Keratinocyte (primary cell): ENCODE measurements at regions not wholly inside any gene's neighbourhood (a gene's known extent, or its start where the extent isn't known, plus 50 kb on each side); places are given as distances from the start of the nearest gene placed in this dataset.

Experiments used
- DNase-seq: peaks from one replicate; pipeline ENCODE4 v3.0.0-alpha.2; 2011; ENCODE audit warnings: low read depth, missing footprints, low spot score
- FAIRE-seq: peaks from 2 replicates; lab custom pipeline; 2011; peaks lifted over from hg19 to GRCh38; lab: Jason Lieb, UNC
- H2AFZ ChIP-seq: 2 replicates; pipeline ENCODE4 v1.6.0; 2012; ENCODE audit warnings: low read length, control low read depth, inconsistent platforms; ENCODE audit not compliant: control insufficient read depth
- H3K27ac ChIP-seq: 2 replicates; pipeline ENCODE4 v1.5.1; 2011; ENCODE audit warnings: low read length; ENCODE audit not compliant: control insufficient read depth, insufficient read depth
- H3K27me3 ChIP-seq: 3 replicates; pipeline ENCODE4 v1.6.0; 2011; ENCODE audit warnings: low read length; ENCODE audit not compliant: control insufficient read depth, insufficient read depth; ENCODE audit errors: extremely low read depth
- H3K36me3 ChIP-seq, 2 experiments: 2 replicates in 1 of 2; 3 replicates in 1 of 2; pipeline ENCODE4 v1.5.1; 2011; ENCODE audit warnings: low read length in 2 of 2, mild to moderate bottlenecking in 1 of 2; ENCODE audit not compliant: control insufficient read depth in 2 of 2, insufficient read depth in 2 of 2; ENCODE audit errors: extremely low read depth in 1 of 2
- H3K4me1 ChIP-seq: 3 replicates; pipeline ENCODE4 v1.5.1; 2011; ENCODE audit warnings: low read length; ENCODE audit not compliant: control insufficient read depth, insufficient read depth; ENCODE audit errors: extremely low read depth
- H3K4me2 ChIP-seq: 3 replicates; pipeline ENCODE4 v1.6.0; 2011; ENCODE audit warnings: low read depth, low read length; ENCODE audit not compliant: control insufficient read depth, insufficient read depth; ENCODE audit errors: extremely low read depth
- H3K4me3 ChIP-seq, 3 experiments: fragments of 200-600 bp in 1 of 3; sonication (generic) in 1 of 3; 2 replicates in 2 of 3; 3 replicates in 1 of 3; pipeline ENCODE4 v1.5.1; 2011 to 2016; ENCODE audit warnings: low read length in 3 of 3, mild to moderate bottlenecking in 3 of 3, control low read depth in 2 of 3, inconsistent platforms in 1 of 3, low read depth in 1 of 3, mixed read lengths in 1 of 3, mixed run types in 1 of 3, moderate library complexity in 1 of 3; ENCODE audit not compliant: control insufficient read depth in 2 of 3, insufficient read depth in 2 of 3; ENCODE audit errors: extremely low read depth in 1 of 3
- H3K79me2 ChIP-seq: 2 replicates; pipeline ENCODE4 v1.6.0; 2012; ENCODE audit warnings: low read length; ENCODE audit not compliant: control insufficient read depth, insufficient read depth
- H3K9ac ChIP-seq: 3 replicates; pipeline ENCODE4 v1.6.0; 2011; ENCODE audit warnings: low read length; ENCODE audit not compliant: control insufficient read depth, insufficient read depth; ENCODE audit errors: extremely low read depth
- H3K9me1 ChIP-seq: 3 replicates; pipeline ENCODE4 v1.6.0; 2011; ENCODE audit warnings: low read length; ENCODE audit not compliant: control insufficient read depth, insufficient read depth; ENCODE audit errors: extremely low read depth
- H3K9me3 ChIP-seq: 2 replicates; pipeline ENCODE4 v1.5.1; 2012; ENCODE audit warnings: low read depth, low read length; ENCODE audit not compliant: control insufficient read depth
- H4K20me1 ChIP-seq: 3 replicates; pipeline ENCODE4 v1.6.0; 2011; ENCODE audit warnings: low read length; ENCODE audit not compliant: control insufficient read depth, insufficient read depth; ENCODE audit errors: extremely low read depth
- EZH2 ChIP-seq: IDR thresholded peaks from one replicate; pipeline ENCODE4 v1.6.1; 2012; ENCODE audit warnings: inconsistent platforms, mild to moderate bottlenecking, low read length, moderate library complexity
- dilution Hi-C: fragments of 300-500 bp; cut with MboI; formaldehyde crosslinking; loops from one replicate; pipeline ENCODE4 v1.7.0; 2020; ENCODE audit warnings: low sequenced_read_pairs; ENCODE audit not compliant: extremely low pct_ligation_motif_present
- small RNA-seq, 3 experiments: library from RNA; depleted of rRNA; stranded (forward); fragments of <200 nt; gene quantifications; one replicate each; pipeline ENCODE3, GENCODE V24; 2012; ENCODE audit warnings: low read depth in 3 of 3, low replicate concordance in 1 of 3; ENCODE audit not compliant: insufficient read length in 3 of 3
- TF ChIP-seq, protein P1 (sequence below), 3 experiments: IDR thresholded peaks in 1 of 3; conservative IDR thresholded peaks in 1 of 3; optimal IDR thresholded peaks in 1 of 3; 2 replicates in 2 of 3; 3 replicates in 1 of 3; pipeline versions ENCODE3 to v1.5.1; 2011; ENCODE audit warnings: low read length in 3 of 3, mild to moderate bottlenecking in 3 of 3, moderate library complexity in 2 of 3, control low read depth in 1 of 3, inconsistent platforms in 1 of 3; ENCODE audit not compliant: insufficient read depth in 2 of 3; ENCODE audit errors: extremely low read depth in 1 of 3

DNA sequence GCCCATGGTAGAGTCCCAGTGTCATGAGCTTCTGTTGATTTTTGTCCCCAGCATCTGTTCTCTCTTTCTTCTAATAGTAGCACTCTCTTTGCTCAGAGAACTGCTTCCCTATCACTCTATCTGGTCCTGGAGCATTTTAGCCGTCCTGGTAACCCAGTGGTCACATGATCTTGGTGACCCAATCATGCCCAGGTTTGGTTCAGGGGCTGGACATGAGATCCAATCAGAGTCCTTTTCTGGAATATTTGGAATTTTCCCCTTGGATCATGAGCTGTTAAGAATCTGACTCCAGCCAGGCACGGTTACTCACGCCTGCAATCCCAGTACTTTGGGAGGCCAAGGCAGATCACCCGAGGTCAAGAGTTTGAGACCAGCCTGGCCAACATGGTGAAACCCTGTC lies 197.0 kb downstream of the RAB11FIP4 start:
- H3K9me1 ChIP-seq = no peaks in the 10 kb centered on the region
- dilution Hi-C loops = loop anchor here (25.0 kb wide), 1 partner anchor 99 kb away; no protein-coding TSS in a partner anchor
- no peak for DNase-seq

DNA sequence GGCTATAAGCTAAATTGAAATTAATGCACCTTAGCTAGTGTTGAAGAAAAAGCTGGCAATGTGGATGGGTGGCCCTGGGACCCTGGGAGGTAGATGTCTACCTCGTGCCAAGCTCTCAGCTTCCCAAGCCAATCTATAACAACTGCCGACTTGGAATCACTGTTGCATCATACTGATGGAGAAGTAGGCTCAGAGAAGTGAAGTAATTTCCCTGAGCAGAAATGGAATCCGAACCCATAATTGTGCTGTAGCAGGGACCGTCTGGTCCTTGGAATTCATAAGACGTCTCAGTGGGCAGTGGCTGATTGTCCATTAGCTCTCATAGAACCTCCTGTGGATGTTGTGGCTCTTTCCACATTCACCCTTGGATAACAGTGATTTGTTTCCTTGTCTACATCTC lies 196.6 kb downstream of the RAB11FIP4 start:
- no peaks in the 10 kb centered on the region for H3K79me2 ChIP-seq
- no peak overlapping the region for H3K4me3 ChIP-seq
- H3K4me2 ChIP-seq = no peak overlapping the region
- H2AFZ ChIP-seq = no peak overlapping the region
- no peaks in the 10 kb centered on the region for H4K20me1 ChIP-seq
- FAIRE-seq (no peak), DNase-seq (no peak)
- peaks cover 0 to 8% of the 10 kb centered on the region in 2 experiments for H3K36me3 ChIP-seq
- no peak overlapping the region for H3K9ac ChIP-seq
- dilution Hi-C loops = loop anchor here (25.0 kb wide), 1 partner anchor 99 kb away; no protein-coding TSS in a partner anchor
- H3K27ac ChIP-seq = no peak overlapping the region
- no peaks in the 10 kb centered on the region for H3K9me1 ChIP-seq
- no peaks in the 10 kb centered on the region for H3K27me3 ChIP-seq
- H3K9me3 ChIP-seq = no peaks in the 10 kb centered on the region
- TF ChIP-seq, protein P1, sequence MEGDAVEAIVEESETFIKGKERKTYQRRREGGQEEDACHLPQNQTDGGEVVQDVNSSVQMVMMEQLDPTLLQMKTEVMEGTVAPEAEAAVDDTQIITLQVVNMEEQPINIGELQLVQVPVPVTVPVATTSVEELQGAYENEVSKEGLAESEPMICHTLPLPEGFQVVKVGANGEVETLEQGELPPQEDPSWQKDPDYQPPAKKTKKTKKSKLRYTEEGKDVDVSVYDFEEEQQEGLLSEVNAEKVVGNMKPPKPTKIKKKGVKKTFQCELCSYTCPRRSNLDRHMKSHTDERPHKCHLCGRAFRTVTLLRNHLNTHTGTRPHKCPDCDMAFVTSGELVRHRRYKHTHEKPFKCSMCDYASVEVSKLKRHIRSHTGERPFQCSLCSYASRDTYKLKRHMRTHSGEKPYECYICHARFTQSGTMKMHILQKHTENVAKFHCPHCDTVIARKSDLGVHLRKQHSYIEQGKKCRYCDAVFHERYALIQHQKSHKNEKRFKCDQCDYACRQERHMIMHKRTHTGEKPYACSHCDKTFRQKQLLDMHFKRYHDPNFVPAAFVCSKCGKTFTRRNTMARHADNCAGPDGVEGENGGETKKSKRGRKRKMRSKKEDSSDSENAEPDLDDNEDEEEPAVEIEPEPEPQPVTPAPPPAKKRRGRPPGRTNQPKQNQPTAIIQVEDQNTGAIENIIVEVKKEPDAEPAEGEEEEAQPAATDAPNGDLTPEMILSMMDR (optimal IDR thresholded peaks at IDR 0.05 in 1 of 3, IDR thresholded peaks at IDR 0.05 in 1 of 3, conservative IDR thresholded peaks at IDR 0.05 in 1 of 3; ENCODE audit: extremely low read depth in 1 of 3, insufficient read depth in 2 of 3, low read length in 3 of 3) = no peak
- TF ChIP-seq EZH2 = no peak
- H3K4me1 ChIP-seq = peaks cover 6% of the 10 kb centered on the region

More for the DNA sequence above, 197.0 kb downstream of the RAB11FIP4 start:
- Histone ChIP-seq H3K36me3 (peaks cover 0 to 8% of the 10 kb centered on the region in 2 experiments), H2AFZ (no peak overlapping the region), H3K9ac (no peak overlapping the region), H3K79me2 (no peaks in the 10 kb centered on the region), H3K27me3 (no peaks in the 10 kb centered on the region), H3K4me3 (no peak overlapping the region), H3K4me1 (peaks cover 8% of the 10 kb centered on the region), H3K27ac (no peak overlapping the region), H3K4me2 (no peak overlapping the region), H3K9me3 (no peaks in the 10 kb centered on the region), H4K20me1 (no peaks in the 10 kb centered on the region)
- no peak for TF ChIP-seq EZH2
- TF ChIP-seq, protein P1 (optimal IDR thresholded peaks at IDR 0.05 in 1 of 3, IDR thresholded peaks at IDR 0.05 in 1 of 3, conservative IDR thresholded peaks at IDR 0.05 in 1 of 3; ENCODE audit: extremely low read depth in 1 of 3, insufficient read depth in 2 of 3, low read length in 3 of 3) = no peak
- no peak for FAIRE-seq

Small RNA genes lying in the stretch of these regions (small RNA-seq; reads per million reads assigned to genes)
- gene AC007923.3 (0 reads per million in 3 experiments), gene RNU6-1134P (0 reads per million in 3 experiments)
